NCI-H1105 (cell line): ENCODE measurements at regions not wholly inside any gene's neighbourhood (a gene's known extent, or its start where the extent isn't known, plus 50 kb on each side); places are given as distances from the start of the nearest gene placed in this dataset.
"Not testable (repeated sequence)": the region's sequence is repeated elsewhere in the genome, so short reads cannot be mapped to it uniquely, and the experiment has no call there.

Experiments
- DNase-seq: peaks from one replicate; lab custom pipeline; 2025; lab: John Stamatoyannopoulos, UW

- DNase-seq, result no peak
Measured at GRCh38 chr6:102761872-102762271, 1368.4 kb downstream of the GRIK2 start.

- no peak for DNase-seq
Measured at GRCh38 chr6:102759415-102759814, 1365.9 kb downstream of the GRIK2 start.

GRCh38 chr6:102758536-102758935 lies 1365.0 kb downstream of the GRIK2 start:
- not testable (repeated sequence) for DNase-seq

GRCh38 chr6:102749210-102749971 lies 1355.9 kb downstream of the GRIK2 start:
- no peak for DNase-seq

- no peak for DNase-seq
Measured at GRCh38 chr6:102746941-102747340, 1353.4 kb downstream of the GRIK2 start.

- no peak for DNase-seq
Measured at GRCh38 chr6:102742754-102743356, 1349.3 kb downstream of the GRIK2 start.

GRCh38 chr6:102742028-102742427 lies 1348.5 kb downstream of the GRIK2 start:
- no peak for DNase-seq

GRCh38 chr6:102736941-102737368 lies 1343.4 kb downstream of the GRIK2 start:
- no peak for DNase-seq

GRCh38 chr6:102732898-102733297 lies 1339.4 kb downstream of the GRIK2 start:
- DNase-seq, result no peak

GRCh38 chr6:102722086-102722485 lies 1328.6 kb downstream of the GRIK2 start:
- DNase-seq, result not testable (repeated sequence)

GRCh38 chr6:102717737-102718456 lies 1324.4 kb downstream of the GRIK2 start:
- DNase-seq, result no peak

- no peak for DNase-seq
Measured at GRCh38 chr6:102717252-102717651, 1323.7 kb downstream of the GRIK2 start.

- no peak for DNase-seq
Measured at GRCh38 chr6:102701019-102701418, 1307.5 kb downstream of the GRIK2 start.

GRCh38 chr6:102686461-102686860 lies 1293.0 kb downstream of the GRIK2 start:
- no peak for DNase-seq

GRCh38 chr6:102680413-102680812 lies 1286.9 kb downstream of the GRIK2 start:
- no peak for DNase-seq

- no peak for DNase-seq
Measured at GRCh38 chr6:102679865-102680264, 1286.4 kb downstream of the GRIK2 start.

GRCh38 chr6:102677225-102677624 lies 1283.7 kb downstream of the GRIK2 start:
- no peak for DNase-seq

- DNase-seq, result no peak
Measured at GRCh38 chr6:102670735-102671134, 1277.2 kb downstream of the GRIK2 start.

GRCh38 chr6:102662851-102663250 lies 1269.3 kb downstream of the GRIK2 start:
- DNase-seq, result no peak

- DNase-seq, result no peak
Measured at GRCh38 chr6:102660303-102660702, 1266.8 kb downstream of the GRIK2 start.

GRCh38 chr6:102655823-102656222 lies 1262.3 kb downstream of the GRIK2 start:
- no peak for DNase-seq

GRCh38 chr6:102641426-102641825 lies 1247.9 kb downstream of the GRIK2 start:
- DNase-seq, result no peak

- DNase-seq, result no peak
Measured at GRCh38 chr6:102631921-102632320, 1238.4 kb downstream of the GRIK2 start.
